ENCODE measurements at regions not wholly inside any gene's neighbourhood (a gene's known extent, or its start where the extent isn't known, plus 50 kb on each side); places are given as distances from the start of the nearest gene placed in this dataset.

GRCh38 chr1:83769072-83769471 is 229.9 kb downstream of the TTLL7 start:
- TF ChIP-seq, protein P1, sequence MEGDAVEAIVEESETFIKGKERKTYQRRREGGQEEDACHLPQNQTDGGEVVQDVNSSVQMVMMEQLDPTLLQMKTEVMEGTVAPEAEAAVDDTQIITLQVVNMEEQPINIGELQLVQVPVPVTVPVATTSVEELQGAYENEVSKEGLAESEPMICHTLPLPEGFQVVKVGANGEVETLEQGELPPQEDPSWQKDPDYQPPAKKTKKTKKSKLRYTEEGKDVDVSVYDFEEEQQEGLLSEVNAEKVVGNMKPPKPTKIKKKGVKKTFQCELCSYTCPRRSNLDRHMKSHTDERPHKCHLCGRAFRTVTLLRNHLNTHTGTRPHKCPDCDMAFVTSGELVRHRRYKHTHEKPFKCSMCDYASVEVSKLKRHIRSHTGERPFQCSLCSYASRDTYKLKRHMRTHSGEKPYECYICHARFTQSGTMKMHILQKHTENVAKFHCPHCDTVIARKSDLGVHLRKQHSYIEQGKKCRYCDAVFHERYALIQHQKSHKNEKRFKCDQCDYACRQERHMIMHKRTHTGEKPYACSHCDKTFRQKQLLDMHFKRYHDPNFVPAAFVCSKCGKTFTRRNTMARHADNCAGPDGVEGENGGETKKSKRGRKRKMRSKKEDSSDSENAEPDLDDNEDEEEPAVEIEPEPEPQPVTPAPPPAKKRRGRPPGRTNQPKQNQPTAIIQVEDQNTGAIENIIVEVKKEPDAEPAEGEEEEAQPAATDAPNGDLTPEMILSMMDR (IDR thresholded peaks at IDR 0.05 in 4 of 5, conservative IDR thresholded peaks at IDR 0.05 in 1 of 5): no peak
- no peak for TF ChIP-seq POLR2A (IDR thresholded peaks at IDR 0.05)

Measured in gastrocnemius medialis (tissue), 4 donors.